DOHH2 (cell line): ENCODE measurements at regions not wholly inside any gene's neighbourhood (a gene's known extent, or its start where the extent isn't known, plus 50 kb on each side); places are given as distances from the start of the nearest gene placed in this dataset.

Source experiments
- H3F3A ChIP-seq: fragments of 200-600 bp; sonication (generic), shearing (Covaris generic); 2 replicates; pipeline ENCODE4 v1.6.0; 2016; ENCODE audit warnings: antibody characterized with exemption, mild to moderate bottlenecking; ENCODE audit not compliant: control insufficient read depth, insufficient read depth
- H3K27ac ChIP-seq: fragments of 200-600 bp; sonication (generic); 2 replicates; pipeline ENCODE4 v1.5.1; 2014; ENCODE audit warnings: low read depth, mild to moderate bottlenecking, low read length, moderate library complexity
- H3K27me3 ChIP-seq: fragments of 200-600 bp; sonication (generic); 2 replicates; pipeline ENCODE4 v1.6.1; 2014; ENCODE audit warnings: mild to moderate bottlenecking, low read length, mixed read lengths; ENCODE audit not compliant: control insufficient read depth
- H3K36me3 ChIP-seq: fragments of 200-600 bp; sonication (generic); 2 replicates; pipeline ENCODE4 v1.6.1; 2014; ENCODE audit warnings: mild to moderate bottlenecking, low read length, moderate library complexity, mixed read lengths; ENCODE audit not compliant: control insufficient read depth
- H3K4me1 ChIP-seq: fragments of 200-600 bp; sonication (generic); 2 replicates; pipeline ENCODE4 v1.6.1; 2014; ENCODE audit warnings: mild to moderate bottlenecking, low read length, mixed read lengths; ENCODE audit not compliant: control insufficient read depth
- H3K4me2 ChIP-seq: fragments of 200-600 bp; sonication (generic); 2 replicates; pipeline ENCODE4 v1.6.0; 2014; ENCODE audit warnings: mild to moderate bottlenecking, low read length, moderate library complexity
- H3K4me3 ChIP-seq: fragments of 200-600 bp; sonication (generic); 2 replicates; pipeline ENCODE4 v1.5.1; 2014; ENCODE audit warnings: mild to moderate bottlenecking, low read length, mixed read lengths
- H3K79me2 ChIP-seq: fragments of 200-600 bp; sonication (generic); 2 replicates; pipeline ENCODE4 v1.6.1; 2014; ENCODE audit warnings: mild to moderate bottlenecking, low read length, mixed read lengths; ENCODE audit not compliant: control insufficient read depth
- H3K9me2 ChIP-seq: fragments of 200-600 bp; sonication (generic); replicated peaks from 2 replicates; pipeline ENCODE4 v1.6.1; 2014; ENCODE audit warnings: mild to moderate bottlenecking, low read length, mixed read lengths; ENCODE audit not compliant: control insufficient read depth
- H3K9me3 ChIP-seq: fragments of 200-600 bp; sonication (generic); 2 replicates; pipeline ENCODE4 v1.6.1; 2014; ENCODE audit warnings: antibody characterized with exemption, low read length, mixed read lengths; ENCODE audit not compliant: control insufficient read depth, insufficient read depth
- H4K20me1 ChIP-seq: fragments of 200-600 bp; sonication (generic); 2 replicates; pipeline ENCODE4 v1.6.0; 2014; ENCODE audit warnings: low read depth, mild to moderate bottlenecking, antibody characterized with exemption, low read length, moderate library complexity; ENCODE audit not compliant: control insufficient read depth, insufficient read depth
- CTCF ChIP-seq: fragments of 200-600 bp; sonication (generic); IDR thresholded peaks from one replicate; pipeline ENCODE4 v1.5.1; 2014; ENCODE audit warnings: antibody characterized with exemption, mild to moderate bottlenecking, low read depth, low read length; ENCODE audit not compliant: poor library complexity, severe bottlenecking
- EZH2phosphoT487 ChIP-seq: fragments of 200-600 bp; sonication (generic); IDR thresholded peaks from 2 replicates; pipeline ENCODE4 v1.6.1; 2017; ENCODE audit warnings: borderline replicate concordance, mild to moderate bottlenecking, antibody characterized with exemption, low read length, moderate library complexity, mixed read lengths

GRCh38 chr4:30818541-30818940 is 98.4 kb downstream of the PCDH7 start:
- Histone ChIP-seq H3K27ac (no peak overlapping the region), H3F3A (no peaks in the 10 kb centered on the region), H3K9me2 (no peaks in the 10 kb centered on the region), H3K79me2 (no peaks in the 10 kb centered on the region), H3K4me1 (peaks cover 15% of the 10 kb centered on the region), H3K27me3 (no peaks in the 10 kb centered on the region), H3K9me3 (no peaks in the 10 kb centered on the region), H3K36me3 (no peaks in the 10 kb centered on the region), H4K20me1 (no peaks in the 10 kb centered on the region), H3K4me3 (no peak overlapping the region), H3K4me2 (no peak overlapping the region)
- TF ChIP-seq CTCF (no peak), EZH2phosphoT487 (no peak)

GRCh38 chr4:30821275-30821674 is 101.1 kb downstream of the PCDH7 start:
- H3K36me3 ChIP-seq, result no peaks in the 10 kb centered on the region
- TF ChIP-seq CTCF, result no peak
- TF ChIP-seq EZH2phosphoT487, result no peak
- no peak overlapping the region for H3K4me3 ChIP-seq
- no peaks in the 10 kb centered on the region for H3K27me3 ChIP-seq
- peaks cover 21% of the 10 kb centered on the region for H3K4me1 ChIP-seq
- no peak overlapping the region for H3K4me2 ChIP-seq
- no peaks in the 10 kb centered on the region for H3K9me2 ChIP-seq
- H3F3A ChIP-seq, result no peaks in the 10 kb centered on the region
- H3K79me2 ChIP-seq, result no peaks in the 10 kb centered on the region
- H3K9me3 ChIP-seq, result no peaks in the 10 kb centered on the region
- no peak overlapping the region for H3K27ac ChIP-seq
- H4K20me1 ChIP-seq, result no peaks in the 10 kb centered on the region

GRCh38 chr4:30821859-30822612 is 101.9 kb downstream of the PCDH7 start:
- H3K27me3 ChIP-seq, result no peaks in the 10 kb centered on the region
- no peak overlapping the region for H3K27ac ChIP-seq
- peaks cover 17% of the 10 kb centered on the region for H3K4me1 ChIP-seq
- no peak overlapping the region for H3K4me2 ChIP-seq
- no peaks in the 10 kb centered on the region for H3K9me3 ChIP-seq
- H3K36me3 ChIP-seq, result no peaks in the 10 kb centered on the region
- no peaks in the 10 kb centered on the region for H3K9me2 ChIP-seq
- no peaks in the 10 kb centered on the region for H3K79me2 ChIP-seq
- TF ChIP-seq CTCF (no peak), EZH2phosphoT487 (no peak)
- H4K20me1 ChIP-seq, result no peaks in the 10 kb centered on the region
- no peaks in the 10 kb centered on the region for H3F3A ChIP-seq
- H3K4me3 ChIP-seq, result no peak overlapping the region
